Mammary epithelial cell (primary cell): ENCODE measurements at regions not wholly inside any gene's neighbourhood (a gene's known extent, or its start where the extent isn't known, plus 50 kb on each side); places are given as distances from the start of the nearest gene placed in this dataset.

ENCODE experiments used
- CTCF ChIP-seq, 2 donors: IDR thresholded peaks in 1 of 2; conservative IDR thresholded peaks in 1 of 2; 2 replicates each; pipeline ENCODE4 v1.5.1; 2011 to 2012; ENCODE audit warnings: inconsistent platforms in 2 of 2, low read length in 2 of 2, mild to moderate bottlenecking in 2 of 2, control low read depth in 1 of 2, low read depth in 1 of 2; ENCODE audit not compliant: insufficient read depth in 1 of 2; ENCODE audit errors: extremely low read depth in 1 of 2
- EZH2 ChIP-seq: IDR thresholded peaks from 2 replicates; pipeline ENCODE4 v1.6.1; 2012; ENCODE audit warnings: low read length, inconsistent platforms, borderline replicate concordance

GRCh38 chr5:130277522-130277921 lies 373.3 kb downstream of the CHSY3 start:
- TF ChIP-seq CTCF (conservative IDR thresholded peaks at IDR 0.05 in 1 of 2, IDR thresholded peaks at IDR 0.05 in 1 of 2; ENCODE audit: extremely low read depth in 1 of 2, insufficient read depth in 1 of 2, low read depth in 1 of 2, low read length in 2 of 2) = no peak
- no peak for TF ChIP-seq EZH2
